Smooth muscle cell (in vitro differentiated cells): ENCODE measurements at regions not wholly inside any gene's neighbourhood (a gene's known extent, or its start where the extent isn't known, plus 50 kb on each side); places are given as distances from the start of the nearest gene placed in this dataset.

Experiments used
- DNase-seq: peaks from one replicate; lab custom pipeline; 2025; ENCODE audit not compliant: unreplicated experiment; lab: John Stamatoyannopoulos, UW
- H2AFZ ChIP-seq: fragments of 200-600 bp; sonication (generic); 2 replicates; pipeline ENCODE4 v1.6.0; 2016; ENCODE audit warnings: antibody characterized with exemption, low read depth, mild to moderate bottlenecking
- H3F3A ChIP-seq: fragments of 200-600 bp; sonication (generic); 2 replicates; pipeline ENCODE4 v1.6.0; 2017; ENCODE audit warnings: antibody characterized with exemption, low read depth
- H3K27ac ChIP-seq: fragments of 200-600 bp; sonication (generic); 2 replicates; pipeline ENCODE4 v1.5.1; 2016; ENCODE audit warnings: low read depth, mild to moderate bottlenecking
- H3K27me3 ChIP-seq: fragments of 200-600 bp; sonication (generic); 2 replicates; pipeline ENCODE4 v1.6.1; 2016; ENCODE audit warnings: low read depth, mild to moderate bottlenecking
- H3K36me3 ChIP-seq: fragments of 200-600 bp; sonication (generic); 2 replicates; pipeline ENCODE4 v1.5.1; 2016; ENCODE audit warnings: low read depth
- H3K4me1 ChIP-seq: fragments of 200-600 bp; sonication (generic); 2 replicates; pipeline ENCODE4 v1.5.1; 2016; ENCODE audit warnings: low read depth
- H3K4me2 ChIP-seq: fragments of 200-600 bp; sonication (generic); 2 replicates; pipeline ENCODE4 v1.6.0; 2016; ENCODE audit warnings: mild to moderate bottlenecking
- H3K4me3 ChIP-seq: fragments of 200-600 bp; sonication (generic); 2 replicates; pipeline ENCODE4 v1.5.1; 2016; ENCODE audit warnings: mild to moderate bottlenecking
- H3K79me2 ChIP-seq: fragments of 200-600 bp; sonication (generic); 2 replicates; pipeline ENCODE4 v1.6.0; 2016; ENCODE audit warnings: low read depth, mild to moderate bottlenecking
- H3K9ac ChIP-seq: fragments of 200-600 bp; sonication (generic); 2 replicates; pipeline ENCODE4 v1.6.0; 2016; ENCODE audit warnings: low read depth
- H3K9me3 ChIP-seq: fragments of 200-600 bp; sonication (generic); replicated peaks from 2 replicates; pipeline ENCODE4 v1.5.1; 2016; ENCODE audit warnings: low read depth
- H4K20me1 ChIP-seq: fragments of 200-600 bp; sonication (generic); 2 replicates; pipeline ENCODE4 v1.6.0; 2016; ENCODE audit warnings: low read depth
- WGBS: methylation state at CpG from one replicate; pipeline ENCODE4 v1.1.7; 2016; ENCODE audit warnings: low lambda C conversion rate; 5-methylcytosine and 5-hydroxymethylcytosine counted together
- TF ChIP-seq, protein P1 (sequence below): fragments of 200-600 bp; sonication (generic); IDR thresholded peaks from 2 replicates; pipeline ENCODE4 v1.5.1; 2017; ENCODE audit warnings: borderline replicate concordance, mild to moderate bottlenecking, antibody characterized with exemption; ENCODE audit not compliant: insufficient read depth, poor library complexity, severe bottlenecking

DNA sequence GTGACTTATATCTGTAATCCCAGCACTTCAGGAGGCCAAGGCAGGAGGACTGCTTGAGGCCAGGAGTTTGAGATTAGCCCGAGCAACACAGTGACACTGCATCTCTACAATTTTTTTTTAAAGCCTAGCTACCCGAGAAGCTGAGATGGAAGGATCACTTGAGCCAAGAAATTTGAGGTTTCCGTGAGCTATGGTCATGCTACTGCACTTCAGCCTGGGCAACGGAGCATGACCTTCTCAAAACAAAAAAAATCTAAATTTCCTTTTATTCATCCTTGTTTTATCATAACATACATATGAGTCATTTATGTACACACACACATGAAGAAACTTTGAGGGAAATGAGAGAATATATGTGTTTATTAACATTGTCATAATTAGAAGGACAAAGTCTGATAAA is 277.5 kb upstream of the MAGI2 start:
- Histone ChIP-seq H3K79me2 (no peaks in the 10 kb centered on the region), H3K4me2 (no peak overlapping the region), H3K9ac (no peak overlapping the region), H4K20me1 (no peaks in the 10 kb centered on the region), H3K4me3 (no peak overlapping the region), H3K27me3 (no peaks in the 10 kb centered on the region), H3F3A (no peaks in the 10 kb centered on the region), H2AFZ (no peak overlapping the region), H3K9me3 (peaks cover 4% of the 10 kb centered on the region), H3K36me3 (peaks cover 4% of the 10 kb centered on the region), H3K4me1 (no peaks in the 10 kb centered on the region), H3K27ac (no peak overlapping the region)
- WGBS, result 89% methylated on average over 4 of the region's 4 CpGs
- TF ChIP-seq, protein P1, sequence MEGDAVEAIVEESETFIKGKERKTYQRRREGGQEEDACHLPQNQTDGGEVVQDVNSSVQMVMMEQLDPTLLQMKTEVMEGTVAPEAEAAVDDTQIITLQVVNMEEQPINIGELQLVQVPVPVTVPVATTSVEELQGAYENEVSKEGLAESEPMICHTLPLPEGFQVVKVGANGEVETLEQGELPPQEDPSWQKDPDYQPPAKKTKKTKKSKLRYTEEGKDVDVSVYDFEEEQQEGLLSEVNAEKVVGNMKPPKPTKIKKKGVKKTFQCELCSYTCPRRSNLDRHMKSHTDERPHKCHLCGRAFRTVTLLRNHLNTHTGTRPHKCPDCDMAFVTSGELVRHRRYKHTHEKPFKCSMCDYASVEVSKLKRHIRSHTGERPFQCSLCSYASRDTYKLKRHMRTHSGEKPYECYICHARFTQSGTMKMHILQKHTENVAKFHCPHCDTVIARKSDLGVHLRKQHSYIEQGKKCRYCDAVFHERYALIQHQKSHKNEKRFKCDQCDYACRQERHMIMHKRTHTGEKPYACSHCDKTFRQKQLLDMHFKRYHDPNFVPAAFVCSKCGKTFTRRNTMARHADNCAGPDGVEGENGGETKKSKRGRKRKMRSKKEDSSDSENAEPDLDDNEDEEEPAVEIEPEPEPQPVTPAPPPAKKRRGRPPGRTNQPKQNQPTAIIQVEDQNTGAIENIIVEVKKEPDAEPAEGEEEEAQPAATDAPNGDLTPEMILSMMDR, result no peak
- no peak for DNase-seq

DNA sequence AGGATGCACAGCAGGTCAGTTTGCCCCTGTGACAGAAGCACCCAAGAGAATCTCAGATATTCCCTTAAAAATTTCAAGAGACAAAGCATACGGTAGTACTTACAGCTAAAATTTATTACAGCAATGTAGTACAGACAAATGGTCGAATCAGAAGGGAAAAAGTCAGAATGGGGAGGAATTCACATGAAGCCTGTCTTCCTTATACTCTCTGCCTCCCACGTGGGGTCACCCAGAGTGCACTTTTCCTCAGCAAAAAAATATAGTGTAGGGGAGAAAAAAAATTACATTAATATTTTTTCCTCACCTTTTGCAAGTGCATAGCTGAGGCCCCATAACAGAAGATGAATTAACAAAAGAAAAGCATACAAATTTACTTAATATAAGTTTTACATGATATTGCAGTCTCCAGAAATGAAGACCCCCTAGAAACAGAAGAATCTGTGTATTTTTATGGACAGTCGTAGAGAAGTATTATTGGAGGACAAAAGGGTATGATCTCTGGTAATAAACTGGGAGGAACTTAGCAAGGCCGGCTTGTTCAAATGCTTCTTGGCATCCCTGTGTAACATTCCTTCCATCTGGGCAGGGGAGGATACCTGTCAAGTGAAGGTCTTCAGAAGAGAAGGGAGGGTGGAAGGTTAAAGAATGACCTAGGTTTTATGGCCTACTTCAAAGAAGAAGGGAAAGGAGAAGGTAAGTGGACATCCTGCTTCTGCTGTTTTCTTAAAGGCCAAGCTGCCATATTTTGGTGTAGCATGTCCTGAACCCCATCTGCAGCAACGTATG is 270.6 kb upstream of the MAGI2 start:
- Histone ChIP-seq H3K4me2 (no peak overlapping the region), H3K4me3 (no peak overlapping the region), H2AFZ (no peak overlapping the region), H3F3A (no peaks in the 10 kb centered on the region), H3K36me3 (no peaks in the 10 kb centered on the region), H3K27ac (no peak overlapping the region), H4K20me1 (no peaks in the 10 kb centered on the region), H3K79me2 (no peaks in the 10 kb centered on the region), H3K4me1 (no peaks in the 10 kb centered on the region), H3K9ac (no peak overlapping the region), H3K27me3 (no peaks in the 10 kb centered on the region), H3K9me3 (no peaks in the 10 kb centered on the region)
- no peak for DNase-seq
- WGBS, result 75% methylated on average over 6 of the region's 6 CpGs
- TF ChIP-seq, protein P1, result no peak

DNA sequence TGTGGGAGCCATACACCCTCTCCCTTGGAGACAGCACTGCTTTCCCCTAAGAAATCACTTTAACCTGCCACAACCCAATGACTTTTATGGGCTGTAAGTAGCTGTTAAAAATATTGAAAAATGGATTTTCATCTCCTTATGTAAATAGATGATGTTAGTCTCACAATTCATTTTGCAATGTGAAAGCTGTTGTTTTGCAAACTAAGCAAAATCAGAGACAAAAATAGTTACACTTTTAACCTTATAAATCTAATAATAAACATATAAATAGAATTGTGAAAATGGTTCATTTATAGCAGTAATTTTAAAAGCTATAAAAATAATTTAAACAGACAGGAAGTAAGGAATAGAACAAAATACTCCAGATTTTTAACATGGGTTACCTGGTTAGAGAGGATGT is 268.8 kb upstream of the MAGI2 start:
- no peaks in the 10 kb centered on the region for H4K20me1 ChIP-seq
- no peaks in the 10 kb centered on the region for H3K9me3 ChIP-seq
- H2AFZ ChIP-seq, result no peak overlapping the region
- H3K79me2 ChIP-seq, result no peaks in the 10 kb centered on the region
- no peak for DNase-seq
- H3K27ac ChIP-seq, result no peak overlapping the region
- no peaks in the 10 kb centered on the region for H3F3A ChIP-seq
- TF ChIP-seq, protein P1, result no peak
- H3K4me3 ChIP-seq, result no peak overlapping the region
- no peaks in the 10 kb centered on the region for H3K27me3 ChIP-seq
- H3K36me3 ChIP-seq, result no peaks in the 10 kb centered on the region
- H3K4me2 ChIP-seq, result no peak overlapping the region
- H3K9ac ChIP-seq, result no peak overlapping the region
- H3K4me1 ChIP-seq, result no peaks in the 10 kb centered on the region

DNA sequence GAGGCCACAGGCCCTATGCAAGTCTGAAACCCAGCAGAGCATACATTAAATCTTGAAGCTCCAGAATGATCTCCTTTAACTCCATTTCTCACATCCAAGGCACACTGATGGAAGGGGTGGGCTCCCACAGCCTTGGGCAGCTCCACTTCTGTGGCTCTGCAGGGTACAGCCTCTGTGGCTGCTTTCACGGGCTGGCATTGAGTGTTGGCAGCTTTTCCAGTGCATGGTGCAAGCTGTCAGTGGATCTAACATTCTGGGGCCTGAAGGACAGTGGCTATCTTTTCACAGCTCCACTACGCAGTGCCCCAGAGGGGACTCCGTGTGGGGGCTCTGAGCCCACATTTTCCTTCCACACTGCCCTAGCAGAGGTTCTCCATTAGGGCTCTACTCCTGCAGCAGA is 265.7 kb upstream of the MAGI2 start:
- Histone ChIP-seq H3F3A (no peaks in the 10 kb centered on the region), H3K9me3 (no peaks in the 10 kb centered on the region), H3K4me2 (no peak overlapping the region), H3K9ac (no peak overlapping the region), H4K20me1 (no peaks in the 10 kb centered on the region), H3K4me3 (no peak overlapping the region), H3K36me3 (no peaks in the 10 kb centered on the region), H3K4me1 (no peaks in the 10 kb centered on the region), H3K79me2 (no peaks in the 10 kb centered on the region), H3K27ac (no peak overlapping the region), H3K27me3 (no peaks in the 10 kb centered on the region), H2AFZ (no peak overlapping the region)
- no peak for DNase-seq
- TF ChIP-seq, protein P1, result no peak
- WGBS, result 97% methylated on average over 3 of the region's 3 CpGs
